ENCODE measurements at regions not wholly inside any gene's neighbourhood (a gene's known extent, or its start where the extent isn't known, plus 50 kb on each side); places are given as distances from the start of the nearest gene placed in this dataset.
"Not testable (repeated sequence)": the region's sequence is repeated elsewhere in the genome, so short reads cannot be mapped to it uniquely, and the experiment has no call there.

- no peak for DNase-seq (ENCODE audit: low read depth)
- CTCF ChIA-PET, result interaction anchor here (0.6 to 1.0 kb wide), 2 partner anchors 11 to 72 kb away, joined by 3 to 5 read pairs; no protein-coding TSS in a partner anchor
- no peak overlapping the region for H3K4me3 ChIP-seq (ENCODE audit: low read depth, low read length)
These were observed 99.4 kb upstream of the CDC42EP3 start for GRCh38 chr2:37770797-37771196.

GRCh38 chr2:37771600-37772088, 100.2 kb upstream of the CDC42EP3 start:
- ChIA-PET POLR2A (interaction anchor here (0.6 kb wide), 1 partner anchor 23 kb away, joined by 4 read pairs; no protein-coding TSS in a partner anchor), CTCF (interaction anchor here (0.5 to 1.6 kb wide), 4 partner anchors 11 to 127 kb away, joined by 3 to 9 read pairs (median 6); no protein-coding TSS in a partner anchor)
- Histone ChIP-seq H3K27me3 (ENCODE audit: control insufficient read depth, insufficient read depth, low read length) (no peaks in the 10 kb centered on the region), H3K4me3 (ENCODE audit: low read depth, low read length) (no peak overlapping the region), H3K36me3 (ENCODE audit: control insufficient read depth, insufficient read depth, low read length) (no peaks in the 10 kb centered on the region)
- TF ChIP-seq CTCF (IDR thresholded peaks at IDR 0.05; ENCODE audit: insufficient read depth, low read depth, low read length), result no peak
- no peak for DNase-seq (ENCODE audit: low read depth)

More at GRCh38 chr2:37770797-37771196, 99.4 kb upstream of the CDC42EP3 start:
- no peak for TF ChIP-seq CTCF (IDR thresholded peaks at IDR 0.05; ENCODE audit: insufficient read depth, low read depth, low read length)
- no peaks in the 10 kb centered on the region for H3K27me3 ChIP-seq (ENCODE audit: control insufficient read depth, insufficient read depth, low read length)
- H3K36me3 ChIP-seq (ENCODE audit: control insufficient read depth, insufficient read depth, low read length), result no peaks in the 10 kb centered on the region
- POLR2A ChIA-PET, result no interaction called here

- POLR2A ChIA-PET, result no interaction called here
- no peak for TF ChIP-seq CTCF (IDR thresholded peaks at IDR 0.05; ENCODE audit: insufficient read depth, low read depth, low read length)
- CTCF ChIA-PET, result interaction anchor here (0.8 to 1.6 kb wide), 3 partner anchors 9 to 15 kb away, joined by 3 read pairs; no protein-coding TSS in a partner anchor
- no peak for DNase-seq (ENCODE audit: low read depth)
- Histone ChIP-seq H3K27me3 (ENCODE audit: control insufficient read depth, insufficient read depth, low read length) (no peaks in the 10 kb centered on the region), H3K36me3 (ENCODE audit: control insufficient read depth, insufficient read depth, low read length) (no peaks in the 10 kb centered on the region), H3K4me3 (ENCODE audit: low read depth, low read length) (no peak overlapping the region)
These were observed 102.1 kb upstream of the CDC42EP3 start for GRCh38 chr2:37773371-37774130.

GRCh38 chr2:37774171-37774944, 102.9 kb upstream of the CDC42EP3 start:
- CTCF ChIA-PET, result interaction anchor here (1.6 to 2.6 kb wide), 2 partner anchors 14 to 103 kb away, joined by 3 to 9 read pairs; no protein-coding TSS in a partner anchor
- DNase-seq (ENCODE audit: low read depth); POLR2A ChIA-PET; H3K36me3 ChIP-seq (ENCODE audit: control insufficient read depth, insufficient read depth, low read length); H3K4me3 ChIP-seq (ENCODE audit: low read depth, low read length); H3K27me3 ChIP-seq (ENCODE audit: control insufficient read depth, insufficient read depth, low read length): not testable (repeated sequence)

- CTCF ChIA-PET, result interaction anchor here (0.6 to 2.6 kb wide), 4 partner anchors 15 to 345 kb away, joined by 3 to 9 read pairs (median 3); no protein-coding TSS in a partner anchor
- TF ChIP-seq CTCF (IDR thresholded peaks at IDR 0.05; ENCODE audit: insufficient read depth, low read depth, low read length), result no peak
- DNase-seq (ENCODE audit: low read depth), result no peak
- no peaks in the 10 kb centered on the region for H3K27me3 ChIP-seq (ENCODE audit: control insufficient read depth, insufficient read depth, low read length)
- H3K36me3 ChIP-seq (ENCODE audit: control insufficient read depth, insufficient read depth, low read length), result no peaks in the 10 kb centered on the region
- H3K4me3 ChIP-seq (ENCODE audit: low read depth, low read length), result no peak overlapping the region
- POLR2A ChIA-PET, result interaction anchor here (0.7 kb wide), 1 partner anchor 83 kb away, joined by 4 read pairs; no protein-coding TSS in a partner anchor
These were observed 103.8 kb upstream of the CDC42EP3 start for GRCh38 chr2:37774976-37775907.

Data from BJ (cell line).